HEK293 (cell line): ENCODE measurements at regions not wholly inside any gene's neighbourhood (a gene's known extent, or its start where the extent isn't known, plus 50 kb on each side); places are given as distances from the start of the nearest gene placed in this dataset.

Experiments used
- MEIS1 ChIP-seq: sonication (generic); formaldehyde crosslinking; IDR thresholded peaks from 2 replicates; pipeline ENCODE4 v1.8.1; 2022; ENCODE audit warnings: missing genetic modification reagents, mild to moderate bottlenecking, borderline replicate concordance
- PBX3 ChIP-seq: sonication (generic); formaldehyde crosslinking; IDR thresholded peaks from 2 replicates; pipeline ENCODE4 v1.8.1; 2022; ENCODE audit warnings: mild to moderate bottlenecking, moderate library complexity, missing genetic modification reagents
- SP2 ChIP-seq: fragments of 450-650 bp; formaldehyde crosslinking; IDR thresholded peaks from 2 replicates; pipeline ENCODE4 v1.5.1; 2016; ENCODE audit warnings: missing biosample characterization, missing genetic modification characterization
- ZBTB8A ChIP-seq: fragments of 450-650 bp; formaldehyde crosslinking; IDR thresholded peaks from 2 replicates; pipeline ENCODE4 v1.5.1; 2016; ENCODE audit warnings: missing biosample characterization, missing genetic modification characterization

DNA sequence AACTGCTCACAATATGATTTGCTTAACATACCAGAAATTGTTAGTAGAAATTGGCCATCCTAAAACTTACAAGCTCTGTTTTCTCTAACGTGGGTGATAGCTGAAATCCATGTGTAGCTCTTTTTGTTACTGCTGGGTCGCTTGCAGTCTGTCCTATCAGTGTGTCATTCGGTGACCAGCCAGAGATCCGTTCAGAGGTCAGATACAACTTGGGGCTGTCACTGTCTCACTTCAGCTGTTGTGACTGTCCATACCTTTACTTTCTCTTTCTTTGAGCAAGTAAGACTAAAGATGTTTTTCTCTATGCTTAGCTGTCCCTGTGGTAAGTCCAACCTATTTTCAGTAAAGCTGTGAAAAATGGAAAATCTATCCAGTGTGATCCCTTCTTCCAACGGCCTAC, 282.9 kb upstream of the KCNH7 start:
- TF ChIP-seq SP2 = no peak
- TF ChIP-seq MEIS1 (CRISPR knock-in tag) = no peak
- no peak for TF ChIP-seq ZBTB8A
- TF ChIP-seq PBX3 (CRISPR knock-in tag) = no peak
